ENCODE measurements at regions not wholly inside any gene's neighbourhood (a gene's known extent, or its start where the extent isn't known, plus 50 kb on each side); places are given as distances from the start of the nearest gene placed in this dataset.

GRCh38 chr22:48101704-48102103 lies 1339.3 kb downstream of the TBC1D22A start:
- TF ChIP-seq POLR2A (IDR thresholded peaks at IDR 0.05): no peak
- TF ChIP-seq, protein P1, sequence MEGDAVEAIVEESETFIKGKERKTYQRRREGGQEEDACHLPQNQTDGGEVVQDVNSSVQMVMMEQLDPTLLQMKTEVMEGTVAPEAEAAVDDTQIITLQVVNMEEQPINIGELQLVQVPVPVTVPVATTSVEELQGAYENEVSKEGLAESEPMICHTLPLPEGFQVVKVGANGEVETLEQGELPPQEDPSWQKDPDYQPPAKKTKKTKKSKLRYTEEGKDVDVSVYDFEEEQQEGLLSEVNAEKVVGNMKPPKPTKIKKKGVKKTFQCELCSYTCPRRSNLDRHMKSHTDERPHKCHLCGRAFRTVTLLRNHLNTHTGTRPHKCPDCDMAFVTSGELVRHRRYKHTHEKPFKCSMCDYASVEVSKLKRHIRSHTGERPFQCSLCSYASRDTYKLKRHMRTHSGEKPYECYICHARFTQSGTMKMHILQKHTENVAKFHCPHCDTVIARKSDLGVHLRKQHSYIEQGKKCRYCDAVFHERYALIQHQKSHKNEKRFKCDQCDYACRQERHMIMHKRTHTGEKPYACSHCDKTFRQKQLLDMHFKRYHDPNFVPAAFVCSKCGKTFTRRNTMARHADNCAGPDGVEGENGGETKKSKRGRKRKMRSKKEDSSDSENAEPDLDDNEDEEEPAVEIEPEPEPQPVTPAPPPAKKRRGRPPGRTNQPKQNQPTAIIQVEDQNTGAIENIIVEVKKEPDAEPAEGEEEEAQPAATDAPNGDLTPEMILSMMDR (IDR thresholded peaks at IDR 0.05): no peak
- no peak for TF ChIP-seq EP300 (IDR thresholded peaks at IDR 0.05)

All from tibial nerve (tissue), 4 donors.